HCT116 (cell line): ENCODE measurements at regions not wholly inside any gene's neighbourhood (a gene's known extent, or its start where the extent isn't known, plus 50 kb on each side); places are given as distances from the start of the nearest gene placed in this dataset.

Experiments used
- ATAC-seq: fragments of 200-7000 bp; cut with Tn5 transposase; 2 replicates; pipeline ENCODE4 v1.9.1; 2020; ENCODE audit warnings: mild to moderate bottlenecking, moderate library complexity
- BruUV-seq: library from RNA; stranded (reverse); fragments of 400-500 nt; replicated peaks from 2 replicates; lab custom pipeline; 2021; lab: Mats Ljungman, UMichigan
- CTCF ChIA-PET: fragments of 300-600 bp; sonication (Branson Sonifier 250); formaldehyde crosslinking; loops from one replicate; lab custom pipeline; 2021; ENCODE audit warnings: antibody characterized with exemption; lab: Charles Lee
- POLR2A ChIA-PET: fragments of 300-600, 350-600 bp; sonication (Branson Sonifier 250); formaldehyde crosslinking; loops from one replicate; lab custom pipeline; 2021; ENCODE audit warnings: antibody characterized with exemption; lab: Charles Lee
- RAD21 ChIA-PET, 2 experiments: fragments of 300-600 bp; sonication (Branson Sonifier 250); formaldehyde crosslinking; loops; one replicate each; lab custom pipeline; 2023; ENCODE audit warnings: low total read pairs in 2 of 2; ENCODE audit not compliant: uncharacterized antibody in 2 of 2, unreplicated experiment in 2 of 2, low non-redundant PET in 1 of 2; lab: Charles Lee
- DNase-seq: peaks from one replicate; pipeline ENCODE4 v3.0.0-alpha.2; 2010; ENCODE audit warnings: low read depth, low spot score
- H2AFZ ChIP-seq: fragments of 200-600 bp; shearing (Covaris generic), sonication (generic); 2 replicates; pipeline ENCODE4 v1.6.1; 2017; ENCODE audit warnings: low read depth, mixed run types, mixed read lengths, antibody characterized with exemption, low read length; ENCODE audit not compliant: poor library complexity, severe bottlenecking
- H3K27ac ChIP-seq: 2 replicates; pipeline ENCODE4 v1.5.1; 2012; ENCODE audit warnings: low read depth, low read length
- H3K27me3 ChIP-seq: fragments of 200-600 bp; sonication (generic); 2 replicates; pipeline ENCODE4 v1.6.1; 2016; ENCODE audit warnings: mixed run types, low read length, mixed read lengths; ENCODE audit not compliant: insufficient read depth
- H3K36me3 ChIP-seq, 2 experiments: fragments of 200-500 bp in 1 of 2; fragments of 200-600 bp in 1 of 2; sonication (Bioruptor generic) in 1 of 2; sonication (generic) in 1 of 2; 2 replicates each; pipeline versions ENCODE4 v1.5.1 to v1.6.1; 2014 to 2016; ENCODE audit warnings: low read length in 2 of 2, inconsistent platforms in 1 of 2, mixed read lengths in 1 of 2, mixed run types in 1 of 2; ENCODE audit not compliant: insufficient read depth in 2 of 2, control insufficient read depth in 1 of 2
- H3K4me1 ChIP-seq, 2 experiments: fragments of 200-600 bp in 1 of 2; sonication (generic) in 1 of 2; 2 replicates each; pipeline versions ENCODE4 v1.5.1 to v1.6.1; 2012 to 2017; ENCODE audit warnings: low read length in 2 of 2, inconsistent platforms in 1 of 2, mild to moderate bottlenecking in 1 of 2, mixed read lengths in 1 of 2, mixed run types in 1 of 2, moderate library complexity in 1 of 2; ENCODE audit not compliant: insufficient read depth in 2 of 2, control insufficient read depth in 1 of 2
- H3K4me2 ChIP-seq: fragments of 200-600 bp; sonication (generic); 2 replicates; pipeline ENCODE4 v1.6.1; 2017; ENCODE audit warnings: mixed run types, low read length, mixed read lengths
- H3K4me3 ChIP-seq, 2 experiments: fragments of 200-600 bp in 1 of 2; sonication (generic) in 1 of 2; replicated peaks in 1 of 2; 2 replicates each; pipeline ENCODE4 v1.5.1; 2011 to 2016; ENCODE audit warnings: low read length in 2 of 2, control low read depth in 1 of 2, low read depth in 1 of 2, mild to moderate bottlenecking in 1 of 2, mixed read lengths in 1 of 2, mixed run types in 1 of 2
- H3K79me2 ChIP-seq: fragments of 200-600 bp; sonication (generic); 2 replicates; pipeline ENCODE4 v1.6.1; 2017; ENCODE audit warnings: mild to moderate bottlenecking, mixed run types, low read length, moderate library complexity, mixed read lengths; ENCODE audit not compliant: insufficient read depth
- H3K9ac ChIP-seq: fragments of 200-600 bp; sonication (generic); 2 replicates; pipeline ENCODE4 v1.6.1; 2016; ENCODE audit warnings: low read length, mixed read lengths
- H3K9me2 ChIP-seq: fragments of 200-600 bp; sonication (generic), shearing (Covaris generic); 2 replicates; pipeline ENCODE4 v1.6.1; 2017; ENCODE audit warnings: mixed run types, mild to moderate bottlenecking, moderate library complexity; ENCODE audit not compliant: insufficient read depth
- H3K9me3 ChIP-seq, 2 experiments: fragments of 200-500 bp in 1 of 2; fragments of 200-600 bp in 1 of 2; sonication (Bioruptor generic) in 1 of 2; sonication (generic) in 1 of 2; 2 replicates each; pipeline ENCODE4 v1.6.1; 2014 to 2017; ENCODE audit warnings: low read length in 2 of 2, mixed read lengths in 2 of 2, inconsistent platforms in 1 of 2, low read depth in 1 of 2, mild to moderate bottlenecking in 1 of 2, mixed run types in 1 of 2, moderate library complexity in 1 of 2; ENCODE audit not compliant: control insufficient read depth in 1 of 2, insufficient read depth in 1 of 2
- H4K20me1 ChIP-seq: fragments of 200-600 bp; sonication (generic), shearing (Covaris generic); 2 replicates; pipeline ENCODE4 v1.6.1; 2017; ENCODE audit warnings: mixed run types, mild to moderate bottlenecking, moderate library complexity; ENCODE audit not compliant: insufficient read depth
- CEBPB ChIP-seq: IDR thresholded peaks from 2 replicates; pipeline ENCODE4 v1.6.1; 2012; ENCODE audit warnings: low read depth
- EZH2 ChIP-seq: fragments of 200-600 bp; sonication (generic); IDR thresholded peaks from 2 replicates; pipeline ENCODE4 v1.6.1; 2017; ENCODE audit warnings: antibody characterized with exemption, mixed run types
- JUND ChIP-seq: IDR thresholded peaks from 2 replicates; pipeline ENCODE4 v1.6.1; 2012
- POLR2A ChIP-seq: IDR thresholded peaks from 2 replicates; pipeline ENCODE4 v1.7.0; 2011; ENCODE audit warnings: borderline replicate concordance; ENCODE audit not compliant: insufficient read depth, insufficient read length; ENCODE audit errors: extremely low read depth
- POLR2AphosphoS5 ChIP-seq: IDR thresholded peaks from 2 replicates; pipeline ENCODE4 v1.6.1; 2011; ENCODE audit warnings: mild to moderate bottlenecking, low read depth, low read length, moderate library complexity
- RAD21 ChIP-seq: IDR thresholded peaks from 2 replicates; pipeline ENCODE4 v1.6.1; 2012; ENCODE audit warnings: low read depth, mild to moderate bottlenecking
- REST ChIP-seq: IDR thresholded peaks from 2 replicates; pipeline ENCODE4 v1.6.1; 2012; ENCODE audit warnings: low read depth
- SIN3A ChIP-seq: IDR thresholded peaks from 2 replicates; pipeline ENCODE4 v1.6.1; 2012; ENCODE audit warnings: low read depth
- YY1 ChIP-seq: IDR thresholded peaks from 2 replicates; pipeline ENCODE4 v1.6.1; 2011; ENCODE audit warnings: low read length, low read depth, moderate library complexity, mild to moderate bottlenecking; ENCODE audit not compliant: insufficient replicate concordance; ENCODE audit errors: extremely low read depth
- ZBTB33 ChIP-seq: IDR thresholded peaks from 2 replicates; pipeline ENCODE4 v1.6.1; 2011; ENCODE audit warnings: mild to moderate bottlenecking, low read length, moderate library complexity; ENCODE audit not compliant: insufficient replicate concordance; ENCODE audit errors: extremely low read depth
- ZFX ChIP-seq: fragments of 450-650 bp; IDR thresholded peaks from 2 replicates; pipeline ENCODE4 v1.6.1; 2017
- ZNF274 ChIP-seq: fragments of 200-500 bp; sonication (Bioruptor generic); IDR thresholded peaks from 2 replicates; pipeline ENCODE4 v1.6.1; 2014; ENCODE audit warnings: mild to moderate bottlenecking, low read depth, low read length, inconsistent platforms
- intact Hi-C: fragments of 100-400 bp; cut with micrococcal nuclease; formaldehyde crosslinking; loops from 2 replicates; pipeline ENCODE4 v1.10.0; 2022

- H3K4me3 ChIP-seq: no peak overlapping the region
- DNase-seq (no peak), ATAC-seq (no peak)
- intact Hi-C loops: no loop called here
- ChIA-PET POLR2A (no interaction called here), RAD21 (no interaction called here), CTCF (no interaction called here)
- no peaks in the 10 kb centered on the region for H3K9me2 ChIP-seq
- no peaks in the 10 kb centered on the region for H4K20me1 ChIP-seq
- H3K79me2 ChIP-seq: no peaks in the 10 kb centered on the region
- no peak overlapping the region for H3K4me2 ChIP-seq
- H2AFZ ChIP-seq: no peak overlapping the region
- no TSS peak for BruUV-seq
- no peaks in the 10 kb centered on the region for H3K4me1 ChIP-seq
- no peak overlapping the region for H3K9ac ChIP-seq
- H3K27ac ChIP-seq: no peak overlapping the region
- no peaks in the 10 kb centered on the region for H3K27me3 ChIP-seq
- TF ChIP-seq POLR2AphosphoS5: no peak
- TF ChIP-seq REST: no peak
- no peak for TF ChIP-seq EZH2
- no peak for TF ChIP-seq ZNF274
- TF ChIP-seq SIN3A: no peak
- TF ChIP-seq RAD21: no peak
- TF ChIP-seq JUND: no peak
- no peak for TF ChIP-seq POLR2A
- TF ChIP-seq CEBPB: no peak
- TF ChIP-seq YY1: no peak
- TF ChIP-seq ZBTB33: no peak
- no peak for TF ChIP-seq ZFX
- H3K36me3 ChIP-seq: no peaks in the 10 kb centered on the region
- no peaks in the 10 kb centered on the region for H3K9me3 ChIP-seq
Observed at GRCh38 chr2:138086576-138086975, 122.3 kb downstream of the HNMT start.
